ENCODE measurements at regions not wholly inside any gene's neighbourhood (a gene's known extent, or its start where the extent isn't known, plus 50 kb on each side); places are given as distances from the start of the nearest gene placed in this dataset.

DNA sequence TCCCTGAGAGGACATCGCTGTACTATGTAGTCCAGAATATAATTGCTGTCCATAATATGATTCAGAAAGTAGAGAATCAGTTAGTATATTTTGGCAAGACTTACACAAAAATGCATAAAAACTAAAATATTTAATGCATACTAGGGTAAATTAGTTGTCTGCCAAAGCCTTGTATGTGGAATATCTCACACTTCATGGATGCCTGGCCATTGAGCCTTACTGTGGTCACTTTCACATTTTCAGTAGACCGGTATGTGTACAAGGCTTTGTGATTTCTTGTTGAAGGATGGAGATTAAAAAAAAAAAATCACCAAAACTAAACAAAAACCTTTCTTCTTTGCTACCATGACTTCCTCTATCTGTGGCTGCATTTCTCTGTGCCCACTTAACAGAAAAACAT lies 197.3 kb upstream of the DDHD1 start:
- FAIRE-seq (no peak), DNase-seq (ENCODE audit: low read depth in 1 of 2, low spot score in 1 of 2) (no peak), ATAC-seq (no peak)
- ChIA-PET POLR2A (no interaction called here), CTCF (no interaction called here)
- H3K4me2 ChIP-seq, result no peak overlapping the region
- no peaks in the 10 kb centered on the region for H3K9me3 ChIP-seq
- H3K4me1 ChIP-seq, result peaks cover 8% of the 10 kb centered on the region; the same call in 2 of the 3 replicates
- TF ChIP-seq CHD4 (IDR thresholded peaks at IDR 0.05; ENCODE audit: borderline replicate concordance) (no peak), CHD2 (IDR thresholded peaks at IDR 0.05; ENCODE audit: low read length, partially characterized antibody) (no peak), RFX5 (IDR thresholded peaks at IDR 0.05) (no peak), FOXS1 (CRISPR knock-in tag; IDR thresholded peaks at IDR 0.05) (no peak), CEBPB (IDR thresholded peaks at IDR 0.05) (no peak), JUN (IDR thresholded peaks at IDR 0.05) (no peak), MAFK (IDR thresholded peaks at IDR 0.05; ENCODE audit: partially characterized antibody) (no peak), NR3C1 (IDR thresholded peaks at IDR 0.05) (no peak), NFE2L2 (conservative IDR thresholded peaks at IDR 0.05; ENCODE audit: low read length) (no peak), CBX2 (IDR thresholded peaks at IDR 0.05; ENCODE audit: borderline replicate concordance, low read depth) (no peak), HOXB13 (CRISPR knock-in tag; IDR thresholded peaks at IDR 0.05; ENCODE audit: low read depth) (no peak), HOXA7 (CRISPR knock-in tag; IDR thresholded peaks at IDR 0.05) (no peak), ZSCAN20 (CRISPR knock-in tag; IDR thresholded peaks at IDR 0.05) (no peak), GATA3 (IDR thresholded peaks at IDR 0.05; ENCODE audit: borderline replicate concordance) (no peak)
- TF ChIP-seq, protein P1, sequence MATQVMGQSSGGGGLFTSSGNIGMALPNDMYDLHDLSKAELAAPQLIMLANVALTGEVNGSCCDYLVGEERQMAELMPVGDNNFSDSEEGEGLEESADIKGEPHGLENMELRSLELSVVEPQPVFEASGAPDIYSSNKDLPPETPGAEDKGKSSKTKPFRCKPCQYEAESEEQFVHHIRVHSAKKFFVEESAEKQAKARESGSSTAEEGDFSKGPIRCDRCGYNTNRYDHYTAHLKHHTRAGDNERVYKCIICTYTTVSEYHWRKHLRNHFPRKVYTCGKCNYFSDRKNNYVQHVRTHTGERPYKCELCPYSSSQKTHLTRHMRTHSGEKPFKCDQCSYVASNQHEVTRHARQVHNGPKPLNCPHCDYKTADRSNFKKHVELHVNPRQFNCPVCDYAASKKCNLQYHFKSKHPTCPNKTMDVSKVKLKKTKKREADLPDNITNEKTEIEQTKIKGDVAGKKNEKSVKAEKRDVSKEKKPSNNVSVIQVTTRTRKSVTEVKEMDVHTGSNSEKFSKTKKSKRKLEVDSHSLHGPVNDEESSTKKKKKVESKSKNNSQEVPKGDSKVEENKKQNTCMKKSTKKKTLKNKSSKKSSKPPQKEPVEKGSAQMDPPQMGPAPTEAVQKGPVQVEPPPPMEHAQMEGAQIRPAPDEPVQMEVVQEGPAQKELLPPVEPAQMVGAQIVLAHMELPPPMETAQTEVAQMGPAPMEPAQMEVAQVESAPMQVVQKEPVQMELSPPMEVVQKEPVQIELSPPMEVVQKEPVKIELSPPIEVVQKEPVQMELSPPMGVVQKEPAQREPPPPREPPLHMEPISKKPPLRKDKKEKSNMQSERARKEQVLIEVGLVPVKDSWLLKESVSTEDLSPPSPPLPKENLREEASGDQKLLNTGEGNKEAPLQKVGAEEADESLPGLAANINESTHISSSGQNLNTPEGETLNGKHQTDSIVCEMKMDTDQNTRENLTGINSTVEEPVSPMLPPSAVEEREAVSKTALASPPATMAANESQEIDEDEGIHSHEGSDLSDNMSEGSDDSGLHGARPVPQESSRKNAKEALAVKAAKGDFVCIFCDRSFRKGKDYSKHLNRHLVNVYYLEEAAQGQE (IDR thresholded peaks at IDR 0.05), result no peak
- no peak overlapping the region for H3K27ac ChIP-seq
- no peak overlapping the region for H3K4me3 ChIP-seq
- 95% methylated on average over 2 of the region's 2 CpGs for WGBS (ENCODE audit: missing lambda C conversion rate)

- Histone ChIP-seq H3K4me2 (no peak overlapping the region), H3K27ac (no peak overlapping the region), H3K9me3 (no peaks in the 10 kb centered on the region), H3K4me1 (no peaks in the 10 kb centered on the region), H3K4me3 (no peak overlapping the region)
- ATAC-seq (no peak), DNase-seq (ENCODE audit: low read depth in 1 of 2, low spot score in 1 of 2) (no peak), FAIRE-seq (no peak)
- POLR2A ChIA-PET, result no interaction called here
- CTCF ChIA-PET, result interaction anchor here (1.0 kb wide), 1 partner anchor 816 kb away, joined by 3 read pairs; no protein-coding TSS in a partner anchor
- TF ChIP-seq, protein P2, sequence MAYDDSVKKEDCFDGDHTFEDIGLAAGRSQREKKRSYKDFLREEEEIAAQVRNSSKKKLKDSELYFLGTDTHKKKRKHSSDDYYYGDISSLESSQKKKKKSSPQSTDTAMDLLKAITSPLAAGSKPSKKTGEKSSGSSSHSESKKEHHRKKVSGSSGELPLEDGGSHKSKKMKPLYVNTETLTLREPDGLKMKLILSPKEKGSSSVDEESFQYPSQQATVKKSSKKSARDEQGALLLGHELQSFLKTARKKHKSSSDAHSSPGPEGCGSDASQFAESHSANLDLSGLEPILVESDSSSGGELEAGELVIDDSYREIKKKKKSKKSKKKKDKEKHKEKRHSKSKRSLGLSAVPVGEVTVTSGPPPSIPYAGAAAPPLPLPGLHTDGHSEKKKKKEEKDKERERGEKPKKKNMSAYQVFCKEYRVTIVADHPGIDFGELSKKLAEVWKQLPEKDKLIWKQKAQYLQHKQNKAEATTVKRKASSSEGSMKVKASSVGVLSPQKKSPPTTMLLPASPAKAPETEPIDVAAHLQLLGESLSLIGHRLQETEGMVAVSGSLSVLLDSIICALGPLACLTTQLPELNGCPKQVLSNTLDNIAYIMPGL (CRISPR knock-in tag; IDR thresholded peaks at IDR 0.05; ENCODE audit: borderline replicate concordance), result no peak
- TF ChIP-seq RFX5 (IDR thresholded peaks at IDR 0.05), result no peak
- TF ChIP-seq, protein P3, sequence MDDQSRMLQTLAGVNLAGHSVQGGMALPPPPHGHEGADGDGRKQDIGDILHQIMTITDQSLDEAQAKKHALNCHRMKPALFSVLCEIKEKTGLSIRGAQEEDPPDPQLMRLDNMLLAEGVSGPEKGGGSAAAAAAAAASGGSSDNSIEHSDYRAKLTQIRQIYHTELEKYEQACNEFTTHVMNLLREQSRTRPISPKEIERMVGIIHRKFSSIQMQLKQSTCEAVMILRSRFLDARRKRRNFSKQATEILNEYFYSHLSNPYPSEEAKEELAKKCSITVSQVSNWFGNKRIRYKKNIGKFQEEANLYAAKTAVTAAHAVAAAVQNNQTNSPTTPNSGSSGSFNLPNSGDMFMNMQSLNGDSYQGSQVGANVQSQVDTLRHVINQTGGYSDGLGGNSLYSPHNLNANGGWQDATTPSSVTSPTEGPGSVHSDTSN (IDR thresholded peaks at IDR 0.05), result no peak
- no peak for TF ChIP-seq SREBF2 (IDR thresholded peaks at IDR 0.05)
- no peak for TF ChIP-seq TP53 (CRISPR knock-in tag; IDR thresholded peaks at IDR 0.05)
- TF ChIP-seq FOXS1 (CRISPR knock-in tag; IDR thresholded peaks at IDR 0.05), result no peak
- no peak for TF ChIP-seq MYC (IDR thresholded peaks at IDR 0.05; ENCODE audit: borderline replicate concordance, low read length)
- TF ChIP-seq CHD4 (IDR thresholded peaks at IDR 0.05; ENCODE audit: borderline replicate concordance), result no peak
- no peak for TF ChIP-seq BHLHE40 (IDR thresholded peaks at IDR 0.05; ENCODE audit: low read depth, low read length)
- no peak for TF ChIP-seq CBX8 (IDR thresholded peaks at IDR 0.05)
- TF ChIP-seq KDM1A (IDR thresholded peaks at IDR 0.05; ENCODE audit: low read depth), result no peak
- TF ChIP-seq NFE2L2 (conservative IDR thresholded peaks at IDR 0.05; ENCODE audit: low read length), result no peak
- TF ChIP-seq RNF2 (IDR thresholded peaks at IDR 0.05; ENCODE audit: borderline replicate concordance, low read depth), result no peak
- TF ChIP-seq MAFK (IDR thresholded peaks at IDR 0.05; ENCODE audit: partially characterized antibody), result no peak
- 57% methylated on average over 3 of the region's 3 CpGs for WGBS (ENCODE audit: missing lambda C conversion rate)
These were observed 193.9 kb upstream of the DDHD1 start for GRCh38 chr14:53346988-53347387.

Measured in A549 (cell line).